Pancreas (tissue), 10 donors: ENCODE measurements at regions not wholly inside any gene's neighbourhood (a gene's known extent, or its start where the extent isn't known, plus 50 kb on each side); places are given as distances from the start of the nearest gene placed in this dataset.
A peak's percentile ranks its signal among the peaks of the same experiment; 100 is the strongest.

Experiments
- ATAC-seq, 4 donors: fragments of 200-7000 bp; cut with Tn5 transposase; one replicate each; pipeline versions ENCODE4 v1.8.0 to v1.9.1; 2020; ENCODE audit warnings: mild to moderate bottlenecking in 4 of 4, moderate library complexity in 4 of 4
- DNase-seq, 6 donors: peaks; one replicate each; pipeline ENCODE4 v3.0.0-alpha.2; 2020
- FAIRE-seq: peaks from 2 replicates; lab custom pipeline; 2012; peaks lifted over from hg19 to GRCh38; lab: Jason Lieb, UNC
- H3K27ac ChIP-seq, 4 donors: fragments of 200-600 bp; sonication (generic); 1 replicate in 3 of 4; 2 replicates in 1 of 4; pipeline versions ENCODE4 v1.5.0 to v1.8.0; 2020
- H3K27me3 ChIP-seq, 4 donors: fragments of 200-600 bp; one replicate each; pipeline ENCODE4 v1.8.0; 2021
- H3K36me3 ChIP-seq, 3 donors: fragments of 200-600 bp; sonication (generic) in 1 of 3; one replicate each; pipeline versions ENCODE4 v1.5.0 to v1.8.0; 2020 to 2021
- H3K4me1 ChIP-seq, 3 donors: fragments of 200-600 bp; one replicate each; pipeline ENCODE4 v1.8.0; 2021
- H3K4me3 ChIP-seq, 4 donors: fragments of 200-600 bp; sonication (generic) in 2 of 4; one replicate each; pipeline versions ENCODE4 v1.5.0 to v1.8.0; 2020 to 2021
- H3K9me3 ChIP-seq, 4 donors: fragments of 200-600 bp; one replicate each; pipeline ENCODE4 v1.8.0; 2021
- CTCF ChIP-seq, 4 donors: fragments of 200-600 bp; sonication (generic) in 3 of 4; IDR thresholded peaks; one replicate each; pipeline versions ENCODE4 v1.5.0 to v1.8.0; 2021; ENCODE audit warnings: antibody characterized with exemption in 4 of 4
- WGBS, 2 donors: extraction: QIAGEN DNeasy Blood & Tissue Kit; methylation state at CpG; one replicate each; pipeline ENCODE4 v1.1.7; 2013; 5-methylcytosine and 5-hydroxymethylcytosine counted together
- intact Hi-C, 3 donors: fragments of 100-400 bp; cut with DNase I; formaldehyde crosslinking; loops; one replicate each; pipeline versions ENCODE4 v1.11.1 to v1.14.2; 2022
- donor health status: healthy with polysubstance abuse.
- donor health status: DM: no; HTN: no; CAD: no; lungs with moderate emphysema.
- donor health status: DM: no; HTN: no; CAD: no.
- donor health status: control.
- donor health status: control.
- donor health status: Bipolar disorder and iron deficiency.
- donor health status: DM: yes; HTN: yes; CAD: no.
- donor health status: DM: no; HTN: no; CAD: no.
- donor health status: DM: no; HTN: no; CAD: no.
- donor health status: DM: yes; HTN: yes; CAD: no.

GRCh38 chr20:57093766-57094165, 172.7 kb downstream of the BMP7 start:
- FAIRE-seq, result no peak

GRCh38 chr20:57094252-57094891, 172.1 kb downstream of the BMP7 start:
- 67 to 79% methylated on average over 16 of the region's 16 CpGs for WGBS, 2 donors
- no peak overlapping the region for H3K4me3 ChIP-seq
- peak in 1 of 6 donors; percentile 28 for DNase-seq
- no peak for ATAC-seq
- FAIRE-seq, result no peak
- intact Hi-C loops, result loop anchor here in 1 of 3 donors (5.0 kb wide), 1 partner anchor 253 kb away; no protein-coding TSS in a partner anchor
- TF ChIP-seq CTCF (IDR thresholded peaks at IDR 0.05), result no peak
- no peaks in the 10 kb centered on the region for H3K9me3 ChIP-seq
- H3K4me1 ChIP-seq, result no peaks in the 10 kb centered on the region
- no peaks in the 10 kb centered on the region for H3K36me3 ChIP-seq
- H3K27me3 ChIP-seq, result no peaks in the 10 kb centered on the region
- H3K27ac ChIP-seq, result no peak overlapping the region

More at GRCh38 chr20:57093766-57094165, 172.7 kb downstream of the BMP7 start:
- H3K4me1 ChIP-seq, result no peaks in the 10 kb centered on the region
- peak in 1 of 6 donors; percentile 44 for DNase-seq
- no peaks in the 10 kb centered on the region for H3K36me3 ChIP-seq
- peaks cover 0 to 2% (median 0%) of the 10 kb centered on the region in 4 donors for H3K27me3 ChIP-seq
- no peak overlapping the region for H3K27ac ChIP-seq
- no peak for TF ChIP-seq CTCF (IDR thresholded peaks at IDR 0.05)
- no peaks in the 10 kb centered on the region for H3K9me3 ChIP-seq
- no peak for ATAC-seq
- intact Hi-C loops, result loop anchor here in 1 of 3 donors (5.0 kb wide), 1 partner anchor 254 kb away; no protein-coding TSS in a partner anchor
- 68 to 79% methylated on average over 9 to 10 of the region's 10 CpGs for WGBS, 2 donors
- H3K4me3 ChIP-seq, result no peak overlapping the region

- no peaks in the 10 kb centered on the region for H3K27me3 ChIP-seq
- ATAC-seq (no peak), FAIRE-seq (no peak), DNase-seq (no peak)
- H3K4me1 ChIP-seq, result no peaks in the 10 kb centered on the region
- H3K9me3 ChIP-seq, result no peaks in the 10 kb centered on the region
- 60 to 68% methylated on average over 12 of the region's 12 CpGs for WGBS, 2 donors
- H3K27ac ChIP-seq, result no peak overlapping the region
- intact Hi-C loops, result loop anchor here in 1 of 3 donors (5.0 kb wide), 1 partner anchor 252 kb away; no protein-coding TSS in a partner anchor
- H3K36me3 ChIP-seq, result no peaks in the 10 kb centered on the region
- no peak for TF ChIP-seq CTCF (IDR thresholded peaks at IDR 0.05)
- H3K4me3 ChIP-seq, result no peak overlapping the region
Observed at GRCh38 chr20:57094991-57095390, 171.4 kb downstream of the BMP7 start.

GRCh38 chr20:57095426-57095825, 171.0 kb downstream of the BMP7 start:
- H3K36me3 ChIP-seq, result no peaks in the 10 kb centered on the region
- no peaks in the 10 kb centered on the region for H3K27me3 ChIP-seq
- H3K4me1 ChIP-seq, result no peaks in the 10 kb centered on the region
- H3K9me3 ChIP-seq, result no peaks in the 10 kb centered on the region
- no peak overlapping the region for H3K27ac ChIP-seq
- WGBS, 2 donors, result 58 to 77% methylated on average over 3 of the region's 3 CpGs
- no peak for DNase-seq
- no peak for ATAC-seq
- H3K4me3 ChIP-seq, result no peak overlapping the region
- intact Hi-C loops, result no loop called here
- TF ChIP-seq CTCF (IDR thresholded peaks at IDR 0.05), result no peak
- no peak for FAIRE-seq

- FAIRE-seq, result no peak
- H3K36me3 ChIP-seq, result no peaks in the 10 kb centered on the region
- TF ChIP-seq CTCF (IDR thresholded peaks at IDR 0.05), result no peak
- no peak overlapping the region for H3K4me3 ChIP-seq
- H3K27ac ChIP-seq, result no peak overlapping the region
- no peak for ATAC-seq
- no peaks in the 10 kb centered on the region for H3K27me3 ChIP-seq
- no peaks in the 10 kb centered on the region for H3K4me1 ChIP-seq
- DNase-seq, result no peak
- intact Hi-C loops, result no loop called here
- WGBS, 2 donors, result 40 to 42% methylated on average over 9 of the region's 9 CpGs
- no peaks in the 10 kb centered on the region for H3K9me3 ChIP-seq
Observed at GRCh38 chr20:57097245-57097915, 169.1 kb downstream of the BMP7 start.
